PC-9 (cell line): ENCODE measurements at regions not wholly inside any gene's neighbourhood (a gene's known extent, or its start where the extent isn't known, plus 50 kb on each side); places are given as distances from the start of the nearest gene placed in this dataset.

Source experiments
- EZH2 ChIP-seq: fragments of 200-600 bp; sonication (generic); IDR thresholded peaks from 2 replicates; pipeline ENCODE4 v1.8.0; 2017; ENCODE audit warnings: antibody characterized with exemption, low read depth
- TF ChIP-seq, protein P1 (sequence below): fragments of 200-600 bp; sonication (generic); conservative IDR thresholded peaks from 2 replicates; pipeline ENCODE4 v1.6.1; 2017; ENCODE audit warnings: mixed run types, antibody characterized with exemption, mild to moderate bottlenecking, moderate library complexity

DNA sequence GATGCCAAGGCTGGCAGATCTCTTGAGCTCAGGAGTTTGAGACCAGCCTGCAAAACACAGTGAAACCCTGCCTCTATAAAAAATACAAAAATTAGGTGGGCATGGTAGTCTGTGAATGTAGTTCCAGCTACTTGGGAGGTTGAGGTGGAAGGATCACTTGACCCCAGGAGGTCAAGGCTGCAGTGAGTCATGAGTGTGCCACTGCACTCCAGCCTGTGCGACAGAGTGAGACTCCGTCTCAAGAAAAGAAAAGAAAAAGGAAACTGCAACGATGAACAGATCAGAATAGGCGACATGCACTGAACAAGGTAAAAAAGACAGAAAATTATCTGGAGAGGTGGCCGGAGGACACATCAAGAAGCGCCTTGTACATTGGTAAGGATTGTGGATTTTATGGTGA, 273.7 kb upstream of the AMIGO2 start:
- TF ChIP-seq, protein P1, sequence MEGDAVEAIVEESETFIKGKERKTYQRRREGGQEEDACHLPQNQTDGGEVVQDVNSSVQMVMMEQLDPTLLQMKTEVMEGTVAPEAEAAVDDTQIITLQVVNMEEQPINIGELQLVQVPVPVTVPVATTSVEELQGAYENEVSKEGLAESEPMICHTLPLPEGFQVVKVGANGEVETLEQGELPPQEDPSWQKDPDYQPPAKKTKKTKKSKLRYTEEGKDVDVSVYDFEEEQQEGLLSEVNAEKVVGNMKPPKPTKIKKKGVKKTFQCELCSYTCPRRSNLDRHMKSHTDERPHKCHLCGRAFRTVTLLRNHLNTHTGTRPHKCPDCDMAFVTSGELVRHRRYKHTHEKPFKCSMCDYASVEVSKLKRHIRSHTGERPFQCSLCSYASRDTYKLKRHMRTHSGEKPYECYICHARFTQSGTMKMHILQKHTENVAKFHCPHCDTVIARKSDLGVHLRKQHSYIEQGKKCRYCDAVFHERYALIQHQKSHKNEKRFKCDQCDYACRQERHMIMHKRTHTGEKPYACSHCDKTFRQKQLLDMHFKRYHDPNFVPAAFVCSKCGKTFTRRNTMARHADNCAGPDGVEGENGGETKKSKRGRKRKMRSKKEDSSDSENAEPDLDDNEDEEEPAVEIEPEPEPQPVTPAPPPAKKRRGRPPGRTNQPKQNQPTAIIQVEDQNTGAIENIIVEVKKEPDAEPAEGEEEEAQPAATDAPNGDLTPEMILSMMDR, result no peak
- TF ChIP-seq EZH2, result no peak
